Type B pancreatic cell (in vitro differentiated cells): ENCODE measurements at regions not wholly inside any gene's neighbourhood (a gene's known extent, or its start where the extent isn't known, plus 50 kb on each side); places are given as distances from the start of the nearest gene placed in this dataset.

Source experiments
- DNase-seq: peaks from one replicate; pipeline ENCODE4 v3.0.0; 2021; ENCODE audit warnings: mixed read lengths; ENCODE audit not compliant: unreplicated experiment; ENCODE audit errors: extremely low spot score
- H3K27ac Mint-ChIP-seq: 2 replicates; pipeline ENCODE4 v1.8.0; 2021; ENCODE audit warnings: mild to moderate bottlenecking, mixed read lengths
- H3K27me3 Mint-ChIP-seq: 2 replicates; pipeline ENCODE4 v1.8.0; 2021; ENCODE audit warnings: mixed read lengths
- H3K36me3 Mint-ChIP-seq: 2 replicates; pipeline ENCODE4 v1.8.0; 2021; ENCODE audit warnings: mixed read lengths
- H3K4me1 Mint-ChIP-seq: one replicate; pipeline ENCODE4 v1.8.0; 2021; ENCODE audit warnings: mixed read lengths; ENCODE audit not compliant: unreplicated experiment
- H3K4me3 Mint-ChIP-seq: 2 replicates; pipeline ENCODE4 v1.8.0; 2021; ENCODE audit warnings: mild to moderate bottlenecking, mixed read lengths
- H3K9me3 Mint-ChIP-seq: 2 replicates; pipeline ENCODE4 v1.8.0; 2021; ENCODE audit warnings: mixed read lengths
- CTCF ChIP-seq: fragments of 200-600 bp; sonication (generic); conservative IDR thresholded peaks from 2 replicates; pipeline ENCODE4 v1.5.0; 2021; ENCODE audit warnings: antibody characterized with exemption, mild to moderate bottlenecking

- Mint-ChIP-seq H3K36me3 (no peaks in the 10 kb centered on the region), H3K4me3 (no peak overlapping the region), H3K4me1 (no peaks in the 10 kb centered on the region), H3K9me3 (no peaks in the 10 kb centered on the region), H3K27me3 (peaks cover 4% of the 10 kb centered on the region), H3K27ac (no peak overlapping the region)
- no peak for TF ChIP-seq CTCF
- DNase-seq: no peak
Observed at GRCh38 chr4:14264437-14264836, 636.9 kb upstream of the BOD1L1 start.

DNA sequence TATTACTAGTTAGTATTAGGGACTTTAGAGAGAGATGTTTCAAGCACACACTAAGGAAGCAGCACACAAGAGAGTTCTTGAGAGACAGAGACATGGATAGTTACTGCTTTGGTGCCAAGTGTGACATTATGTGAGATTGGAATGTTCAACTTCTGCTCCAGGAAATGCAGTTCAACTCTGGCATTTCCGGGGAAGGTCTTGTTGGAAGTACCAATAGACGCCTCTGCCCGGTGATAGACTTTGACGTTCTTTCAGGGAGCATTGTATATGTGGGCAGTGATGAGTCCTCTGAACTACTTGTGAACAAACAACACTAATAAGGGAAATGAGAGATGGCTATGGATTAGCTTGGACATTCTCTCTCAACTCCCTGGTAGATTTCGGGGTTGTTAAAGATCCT lies 638.1 kb upstream of the BOD1L1 start:
- Mint-ChIP-seq H3K36me3 (no peaks in the 10 kb centered on the region), H3K9me3 (no peaks in the 10 kb centered on the region), H3K27me3 (peaks cover 4% of the 10 kb centered on the region), H3K4me1 (no peaks in the 10 kb centered on the region), H3K4me3 (no peak overlapping the region), H3K27ac (no peak overlapping the region)
- DNase-seq: no peak
- TF ChIP-seq CTCF: no peak

DNA sequence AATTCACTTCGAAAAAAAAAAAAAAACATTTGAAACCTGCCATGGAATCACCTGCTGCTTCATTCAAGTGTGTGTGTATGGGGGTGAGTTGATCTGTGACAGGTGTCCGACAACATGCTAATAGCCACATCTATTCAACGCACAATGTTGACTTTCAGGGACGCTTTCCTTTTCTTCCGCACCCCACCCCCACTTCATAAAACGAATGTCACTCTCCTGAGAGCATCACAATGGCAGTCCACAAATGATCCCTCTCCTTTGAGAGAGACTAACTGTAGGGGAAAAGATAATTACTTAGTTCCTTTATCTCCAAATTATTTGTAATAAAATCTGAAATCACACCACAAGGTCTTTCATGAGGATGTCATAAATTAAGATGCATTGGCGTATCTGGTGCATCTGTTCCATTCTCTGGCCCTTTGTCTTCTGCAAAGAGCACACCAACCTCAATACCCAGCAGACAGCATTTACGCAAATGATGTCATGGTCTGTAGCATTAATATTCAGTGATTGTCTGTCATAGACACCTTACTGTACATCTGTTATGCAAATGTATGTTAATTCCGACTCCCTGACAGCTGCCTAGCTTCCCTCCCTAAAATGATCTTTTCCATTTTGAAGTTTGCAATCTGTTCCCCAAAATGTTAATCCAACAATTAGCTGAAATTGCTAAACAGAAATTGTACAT lies 640.0 kb upstream of the BOD1L1 start:
- Mint-ChIP-seq H3K27ac (no peak overlapping the region), H3K36me3 (no peaks in the 10 kb centered on the region), H3K4me1 (no peaks in the 10 kb centered on the region), H3K4me3 (no peak overlapping the region), H3K9me3 (no peaks in the 10 kb centered on the region), H3K27me3 (peaks cover 4% of the 10 kb centered on the region)
- DNase-seq: no peak
- no peak for TF ChIP-seq CTCF

DNA sequence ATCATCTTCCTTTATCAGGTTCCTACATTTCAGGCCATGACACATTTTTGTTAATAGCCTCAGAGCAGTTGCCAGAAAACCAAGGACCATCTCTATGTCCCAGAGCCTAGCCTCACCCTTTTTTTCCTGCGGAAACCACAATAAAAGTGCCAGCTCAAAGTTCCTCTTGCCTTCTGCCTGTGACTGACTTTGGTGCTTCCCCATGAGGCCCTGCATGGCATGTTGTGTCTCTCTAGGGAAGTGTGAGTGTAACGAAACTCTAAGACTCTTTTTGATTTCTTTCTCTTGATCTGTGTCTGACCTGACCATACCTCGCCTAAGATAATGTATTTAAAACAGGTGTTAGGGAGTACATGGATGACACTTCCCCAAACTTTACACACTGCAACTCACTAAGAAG lies 642.3 kb upstream of the BOD1L1 start:
- Mint-ChIP-seq H3K27ac (no peak overlapping the region), H3K36me3 (no peaks in the 10 kb centered on the region), H3K27me3 (peaks cover 4% of the 10 kb centered on the region), H3K9me3 (no peaks in the 10 kb centered on the region), H3K4me1 (no peaks in the 10 kb centered on the region), H3K4me3 (no peak overlapping the region)
- no peak for TF ChIP-seq CTCF
- DNase-seq: no peak

DNA sequence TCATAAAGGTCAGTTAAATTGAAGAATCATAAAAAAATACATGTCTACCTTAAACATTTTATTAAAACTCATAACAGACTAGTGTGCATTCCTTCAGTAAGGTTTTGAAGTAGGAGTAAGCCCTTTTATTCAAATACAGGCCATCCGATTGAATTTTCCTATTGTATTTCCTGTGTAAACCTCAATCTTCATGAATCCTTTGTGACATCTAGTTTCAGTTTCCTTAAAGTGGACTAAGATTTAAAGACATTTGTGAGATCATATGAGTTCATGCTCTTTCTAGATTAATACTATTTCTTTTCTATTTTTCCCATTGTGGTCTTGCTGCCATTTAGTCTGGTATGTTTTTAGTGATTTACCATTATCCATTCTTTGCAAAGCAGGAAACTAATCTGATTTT lies 644.7 kb upstream of the BOD1L1 start:
- TF ChIP-seq CTCF: no peak
- Mint-ChIP-seq H3K36me3 (no peaks in the 10 kb centered on the region), H3K4me1 (no peaks in the 10 kb centered on the region), H3K4me3 (no peak overlapping the region), H3K9me3 (no peaks in the 10 kb centered on the region), H3K27me3 (no peaks in the 10 kb centered on the region), H3K27ac (no peak overlapping the region)
- DNase-seq: no peak

DNA sequence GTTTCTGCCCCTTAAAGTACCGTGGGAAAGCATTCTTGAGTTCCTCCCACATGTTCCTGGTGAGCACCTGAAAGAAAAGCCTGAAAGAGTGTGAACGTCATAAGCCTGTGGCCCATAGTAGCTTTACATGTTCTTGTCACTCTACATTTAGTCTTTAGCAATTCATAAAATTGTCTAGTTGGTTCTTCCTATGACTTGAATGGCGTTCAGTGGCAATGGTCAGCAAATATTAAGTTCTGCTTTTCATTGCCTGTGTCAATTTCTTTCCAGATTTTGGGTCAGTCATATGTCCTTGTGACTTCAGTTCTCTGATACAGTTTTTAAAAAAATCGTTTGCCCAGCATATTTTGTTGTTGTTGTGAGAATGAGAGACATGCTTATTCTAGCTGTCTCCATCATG lies 650.0 kb upstream of the BOD1L1 start:
- Mint-ChIP-seq H3K4me1 (no peaks in the 10 kb centered on the region), H3K27me3 (no peaks in the 10 kb centered on the region), H3K36me3 (no peaks in the 10 kb centered on the region), H3K27ac (no peak overlapping the region), H3K9me3 (no peaks in the 10 kb centered on the region), H3K4me3 (no peak overlapping the region)
- TF ChIP-seq CTCF: no peak
- no peak for DNase-seq
